IMR-90 (cell line): ENCODE measurements at regions not wholly inside any gene's neighbourhood (a gene's known extent, or its start where the extent isn't known, plus 50 kb on each side); places are given as distances from the start of the nearest gene placed in this dataset.

Experiments
- ATAC-seq: fragments of 200-7000 bp; cut with Tn5 transposase; 2 replicates; pipeline ENCODE4 v1.9.1; 2020; ENCODE audit warnings: low read depth, mild to moderate bottlenecking, moderate library complexity
- BruUV-seq: library from RNA; stranded (reverse); fragments of 400-500 nt; replicated peaks from 2 replicates; lab custom pipeline; 2021; lab: Mats Ljungman, UMichigan
- CTCF ChIA-PET: fragments of 300-600 bp; formaldehyde crosslinking; extraction: SDS; loops from one replicate; lab custom pipeline; 2021; ENCODE audit warnings: antibody characterized with exemption; lab: Yijun Ruan, JAX
- POLR2A ChIA-PET: fragments of 300-600 bp; sonication (Branson Sonifier 250); formaldehyde crosslinking; loops from one replicate; lab custom pipeline; 2022; ENCODE audit warnings: antibody characterized with exemption; ENCODE audit not compliant: unreplicated experiment; lab: Charles Lee
- DNase-seq: peaks from one replicate; pipeline ENCODE4 v3.0.0; 2013
- H2AFZ ChIP-seq: replicated peaks from 2 replicates; pipeline ENCODE3; 2013; ENCODE audit warnings: low read length, mild to moderate bottlenecking; ENCODE audit not compliant: poor library complexity
- H2AK5ac ChIP-seq: 2 replicates; pipeline ENCODE4 v1.6.1; 2013; ENCODE audit warnings: low read depth, low read length, inconsistent platforms
- H2AK9ac ChIP-seq: replicated peaks from 2 replicates; pipeline ENCODE3; 2013; ENCODE audit warnings: mild to moderate bottlenecking, low read depth, low read length, moderate library complexity; ENCODE audit not compliant: poor library complexity
- H2BK120ac ChIP-seq: 2 replicates; pipeline ENCODE4 v1.6.1; 2013; ENCODE audit warnings: low read depth, low read length, inconsistent platforms
- H2BK15ac ChIP-seq: 3 replicates; pipeline ENCODE4 v1.6.1; 2013; ENCODE audit warnings: low read depth, low read length, inconsistent platforms
- H2BK20ac ChIP-seq: 2 replicates; pipeline ENCODE4 v1.6.1; 2013; ENCODE audit warnings: low read depth, mild to moderate bottlenecking, inconsistent platforms, low read length, moderate library complexity
- H2BK5ac ChIP-seq: 2 replicates; pipeline ENCODE4 v1.6.1; 2013; ENCODE audit warnings: mild to moderate bottlenecking, low read depth, low read length, inconsistent platforms; ENCODE audit not compliant: poor library complexity, severe bottlenecking
- H3K14ac ChIP-seq: replicated peaks from 2 replicates; pipeline ENCODE4 v1.6.1; 2013; ENCODE audit warnings: low read depth, low read length, inconsistent platforms
- H3K18ac ChIP-seq: 2 replicates; pipeline ENCODE4 v1.6.1; 2013; ENCODE audit warnings: low read depth, low read length, control low read depth
- H3K23ac ChIP-seq: 2 replicates; pipeline ENCODE4 v1.6.1; 2013; ENCODE audit warnings: low read depth, low read length, inconsistent platforms
- H3K27ac ChIP-seq: 2 replicates; pipeline ENCODE4 v1.5.1; 2013; ENCODE audit warnings: mild to moderate bottlenecking, control low read depth, low read length; ENCODE audit not compliant: insufficient read depth
- H3K27me3 ChIP-seq: 2 replicates; pipeline ENCODE4 v1.6.1; 2013; ENCODE audit warnings: low read length; ENCODE audit not compliant: control insufficient read depth, insufficient read depth
- H3K36me3 ChIP-seq: 2 replicates; pipeline ENCODE4 v1.6.1; 2013; ENCODE audit warnings: low read length, mixed read lengths; ENCODE audit not compliant: control insufficient read depth, insufficient read depth
- H3K4ac ChIP-seq: 2 replicates; pipeline ENCODE4 v1.6.1; 2013; ENCODE audit warnings: low read depth, low read length, inconsistent platforms
- H3K4me1 ChIP-seq: 2 replicates; pipeline ENCODE4 v1.6.1; 2013; ENCODE audit warnings: low read length, mixed read lengths; ENCODE audit not compliant: control insufficient read depth, insufficient read depth
- H3K4me2 ChIP-seq: 2 replicates; pipeline ENCODE4 v1.6.1; 2013; ENCODE audit warnings: low read depth, mild to moderate bottlenecking, control low read depth, low read length, moderate library complexity
- H3K4me3 ChIP-seq: 2 replicates; pipeline ENCODE4 v1.5.1; 2013; ENCODE audit warnings: low read depth, mild to moderate bottlenecking, control low read depth, low read length, moderate library complexity; ENCODE audit not compliant: insufficient read depth
- H3K56ac ChIP-seq: 2 replicates; pipeline ENCODE4 v1.6.1; 2013; ENCODE audit warnings: low read length, inconsistent platforms; ENCODE audit not compliant: insufficient read depth; ENCODE audit errors: extremely low read depth
- H3K79me1 ChIP-seq, 2 experiments: 2 replicates each; pipeline ENCODE4 v1.6.1; 2013; ENCODE audit warnings: low read length in 2 of 2, inconsistent platforms in 1 of 2, low read depth in 1 of 2
- H3K9ac ChIP-seq: 2 replicates; pipeline ENCODE4 v1.6.1; 2013; ENCODE audit warnings: low read depth, low read length, control low read depth
- H3K9me1 ChIP-seq: 2 replicates; pipeline ENCODE4 v1.6.1; 2013; ENCODE audit warnings: low read length, inconsistent platforms; ENCODE audit not compliant: insufficient read depth
- H3K9me3 ChIP-seq: 2 replicates; pipeline ENCODE4 v1.6.1; 2013; ENCODE audit warnings: low read length; ENCODE audit not compliant: control insufficient read depth, insufficient read depth
- H4K20me1 ChIP-seq: 2 replicates; pipeline ENCODE4 v1.6.1; 2013; ENCODE audit warnings: low read length, inconsistent platforms; ENCODE audit not compliant: insufficient read depth
- H4K5ac ChIP-seq: 2 replicates; pipeline ENCODE4 v1.6.1; 2013; ENCODE audit warnings: mild to moderate bottlenecking, low read depth, low read length, control low read depth
- H4K8ac ChIP-seq, 2 experiments: 2 replicates each; pipeline ENCODE4 v1.6.1; 2013; ENCODE audit warnings: low read depth in 2 of 2, low read length in 2 of 2, control low read depth in 1 of 2, inconsistent platforms in 1 of 2
- H4K91ac ChIP-seq: 2 replicates; pipeline ENCODE4 v1.6.1; 2013; ENCODE audit warnings: low read depth, low read length, inconsistent platforms; ENCODE audit not compliant: insufficient read depth
- BHLHE40 ChIP-seq: fragments of 150-350 bp; IDR thresholded peaks from 2 replicates; pipeline ENCODE4 v1.6.1; 2016; ENCODE audit warnings: mild to moderate bottlenecking, low read depth, low read length
- CEBPB ChIP-seq: IDR thresholded peaks from 2 replicates; pipeline ENCODE4 v1.6.1; 2012; ENCODE audit warnings: low read depth, low read length, improper control_type of control experiment
- CHD1 ChIP-seq: IDR thresholded peaks from 2 replicates; pipeline ENCODE4 v1.6.1; 2012; ENCODE audit warnings: low read depth, low read length, improper control_type of control experiment
- ELK1 ChIP-seq: fragments of 150-350 bp; IDR thresholded peaks from 2 replicates; pipeline ENCODE4 v1.6.1; 2016; ENCODE audit warnings: low read depth, mild to moderate bottlenecking, low read length, moderate library complexity, borderline replicate concordance
- FOS ChIP-seq: fragments of 150-350 bp; IDR thresholded peaks from 2 replicates; pipeline ENCODE4 v1.6.1; 2016; ENCODE audit warnings: low read depth, low read length
- MAZ ChIP-seq: IDR thresholded peaks from 2 replicates; pipeline ENCODE4 v1.6.1; 2012; ENCODE audit warnings: low read depth, mild to moderate bottlenecking, low read length, improper control_type of control experiment, moderate library complexity, borderline replicate concordance
- MXI1 ChIP-seq: IDR thresholded peaks from 2 replicates; pipeline ENCODE4 v1.6.1; 2012; ENCODE audit warnings: low read depth, mild to moderate bottlenecking, low read length, moderate library complexity, borderline replicate concordance
- RAD21 ChIP-seq: IDR thresholded peaks from 2 replicates; pipeline ENCODE4 v1.6.1; 2012; ENCODE audit warnings: low read length, improper control_type of control experiment
- RFX5 ChIP-seq: IDR thresholded peaks from 2 replicates; pipeline ENCODE4 v1.8.0; 2012; ENCODE audit warnings: low read depth, mild to moderate bottlenecking, low read length, moderate library complexity
- USF2 ChIP-seq: fragments of 150-350 bp; IDR thresholded peaks from 2 replicates; pipeline ENCODE4 v1.6.1; 2017; ENCODE audit warnings: mild to moderate bottlenecking, antibody characterized with exemption, low read length, low read depth
- WGBS, 2 experiments: methylation state at CpG; one replicate each; pipeline versions ENCODE4 v1.1.5 to v1.1.7; 2013; ENCODE audit warnings: missing lambda C conversion rate in 2 of 2; ENCODE audit not compliant: insufficient read length in 1 of 2; ENCODE audit errors: extremely low coverage in 2 of 2; 5-methylcytosine and 5-hydroxymethylcytosine counted together
- dilution Hi-C: fragments of 300-500 bp; cut with HindIII; formaldehyde crosslinking; loops from one replicate; pipeline ENCODE4 v1.14.3; 2018; ENCODE audit warnings: low sequenced_read_pairs; ENCODE audit not compliant: unreplicated experiment
- in situ Hi-C: fragments of 300-500 bp; cut with MboI; formaldehyde crosslinking; loops from 3 replicates; pipeline ENCODE4 v1.14.3; 2019; ENCODE audit warnings: low sequenced_read_pairs, inconsistent platforms, mixed read lengths
- intact Hi-C: fragments of 100-400 bp; cut with micrococcal nuclease; formaldehyde crosslinking; loops from 2 replicates; pipeline ENCODE4 v1.10.0; 2022

DNA sequence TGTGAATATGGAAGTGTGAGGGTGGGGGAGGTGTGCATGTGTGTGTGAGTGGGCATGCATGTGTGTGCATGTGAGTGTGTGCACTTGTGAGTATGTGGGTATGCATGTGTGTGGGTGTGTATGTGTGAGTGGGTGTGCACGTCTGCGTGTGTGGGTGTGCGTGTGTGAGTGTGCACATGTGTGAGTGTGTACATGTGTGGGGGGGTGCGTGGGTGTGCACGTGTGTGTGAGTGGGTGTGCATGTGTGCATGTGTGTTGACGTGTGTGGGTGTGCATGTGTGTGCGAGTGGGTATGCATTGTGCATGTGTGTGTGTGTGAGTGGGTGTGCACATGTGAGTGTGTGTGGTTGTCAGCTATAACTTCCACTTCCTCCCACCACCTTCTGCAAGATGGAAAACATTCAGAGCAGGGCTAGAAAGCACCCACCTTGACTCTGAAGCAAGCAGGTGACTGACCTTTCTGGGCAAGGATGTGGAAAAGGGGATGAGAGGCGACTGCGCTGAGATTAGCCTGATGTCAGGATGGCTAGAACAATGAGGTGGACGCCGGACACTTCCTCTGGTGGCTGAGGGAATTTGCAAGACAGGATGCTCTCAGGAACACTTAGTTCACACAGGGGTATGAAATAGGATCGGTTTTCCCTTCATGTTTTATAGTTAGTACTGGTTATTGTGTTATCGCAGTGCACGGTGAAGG, 103.6 kb downstream of the ACKR3 start:
- no peak overlapping the region for H4K8ac ChIP-seq
- intact Hi-C loops (no loop called here), dilution Hi-C loops (no loop called here), in situ Hi-C loops (no loop called here)
- no peaks in the 10 kb centered on the region for H3K79me1 ChIP-seq
- H3K27me3 ChIP-seq, result peaks cover 13% of the 10 kb centered on the region
- no peak overlapping the region for H2AK9ac ChIP-seq
- H3K4me1 ChIP-seq, result no peaks in the 10 kb centered on the region; the same call in none of the 2 replicates
- H3K4me2 ChIP-seq, result no peak overlapping the region
- H3K9me3 ChIP-seq, result peaks cover 9% of the 10 kb centered on the region; the same call in 1 of the 2 replicates
- no peak overlapping the region for H3K18ac ChIP-seq
- H3K27ac ChIP-seq, result no peak overlapping the region
- no peak overlapping the region for H3K4ac ChIP-seq
- H2BK20ac ChIP-seq, result no peak overlapping the region
- no peaks in the 10 kb centered on the region for H4K20me1 ChIP-seq
- no peak overlapping the region for H3K23ac ChIP-seq
- DNase-seq, result no peak
- no peak overlapping the region for H4K5ac ChIP-seq
- H3K56ac ChIP-seq, result no peak overlapping the region
- no peak for ATAC-seq
- no peak overlapping the region for H2AK5ac ChIP-seq
- no peak overlapping the region for H2AFZ ChIP-seq
- no peak overlapping the region for H2BK5ac ChIP-seq
- no TSS peak for BruUV-seq
- TF ChIP-seq ELK1, result no peak
- no peak for TF ChIP-seq CHD1
- no peak for TF ChIP-seq CEBPB
- TF ChIP-seq USF2, result no peak
- TF ChIP-seq RAD21, result no peak
- TF ChIP-seq BHLHE40, result no peak
- TF ChIP-seq MXI1, result no peak
- no peak for TF ChIP-seq MAZ
- no peak for TF ChIP-seq FOS
- no peak for TF ChIP-seq RFX5
- WGBS, 2 experiments, result 90% methylated on average over 7 of the region's 14 CpGs; no CpG with 5 or more reads in 1 of the 2 experiments
- CTCF ChIA-PET, result no interaction called here
- H2BK120ac ChIP-seq, result no peak overlapping the region
- no peak overlapping the region for H3K4me3 ChIP-seq
- no peaks in the 10 kb centered on the region for H3K36me3 ChIP-seq
- no peak overlapping the region for H3K9ac ChIP-seq
- POLR2A ChIA-PET, result no interaction called here
- no peak overlapping the region for H3K14ac ChIP-seq
- no peak overlapping the region for H2BK15ac ChIP-seq
- H3K9me1 ChIP-seq, result no peaks in the 10 kb centered on the region
- H4K91ac ChIP-seq, result no peak overlapping the region
